ENCODE measurements at regions not wholly inside any gene's neighbourhood (a gene's known extent, or its start where the extent isn't known, plus 50 kb on each side); places are given as distances from the start of the nearest gene placed in this dataset.

GRCh38 chr21:28016571-28016970 is 976.1 kb downstream of the LTN1 start:
- TF ChIP-seq, protein P1, sequence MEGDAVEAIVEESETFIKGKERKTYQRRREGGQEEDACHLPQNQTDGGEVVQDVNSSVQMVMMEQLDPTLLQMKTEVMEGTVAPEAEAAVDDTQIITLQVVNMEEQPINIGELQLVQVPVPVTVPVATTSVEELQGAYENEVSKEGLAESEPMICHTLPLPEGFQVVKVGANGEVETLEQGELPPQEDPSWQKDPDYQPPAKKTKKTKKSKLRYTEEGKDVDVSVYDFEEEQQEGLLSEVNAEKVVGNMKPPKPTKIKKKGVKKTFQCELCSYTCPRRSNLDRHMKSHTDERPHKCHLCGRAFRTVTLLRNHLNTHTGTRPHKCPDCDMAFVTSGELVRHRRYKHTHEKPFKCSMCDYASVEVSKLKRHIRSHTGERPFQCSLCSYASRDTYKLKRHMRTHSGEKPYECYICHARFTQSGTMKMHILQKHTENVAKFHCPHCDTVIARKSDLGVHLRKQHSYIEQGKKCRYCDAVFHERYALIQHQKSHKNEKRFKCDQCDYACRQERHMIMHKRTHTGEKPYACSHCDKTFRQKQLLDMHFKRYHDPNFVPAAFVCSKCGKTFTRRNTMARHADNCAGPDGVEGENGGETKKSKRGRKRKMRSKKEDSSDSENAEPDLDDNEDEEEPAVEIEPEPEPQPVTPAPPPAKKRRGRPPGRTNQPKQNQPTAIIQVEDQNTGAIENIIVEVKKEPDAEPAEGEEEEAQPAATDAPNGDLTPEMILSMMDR (conservative IDR thresholded peaks at IDR 0.05 in 1 of 2, IDR thresholded peaks at IDR 0.05 in 1 of 2; ENCODE audit: extremely low read depth in 1 of 2, insufficient read depth in 1 of 2, low read depth in 1 of 2, low read length in 2 of 2), result no peak
- no peak for TF ChIP-seq EZH2 (IDR thresholded peaks at IDR 0.05; ENCODE audit: borderline replicate concordance, low read length)
